ENCODE measurements at regions not wholly inside any gene's neighbourhood (a gene's known extent, or its start where the extent isn't known, plus 50 kb on each side); places are given as distances from the start of the nearest gene placed in this dataset.

- H3K36me3 ChIP-seq = no peaks in the 10 kb centered on the region
- no peak overlapping the region for H3K4me3 ChIP-seq
- no peak overlapping the region for H3K27ac ChIP-seq
- no peak for DNase-seq
- H3K4me1 ChIP-seq = no peaks in the 10 kb centered on the region
- TF ChIP-seq CTCF (IDR thresholded peaks at IDR 0.05 in 8 of 11, conservative IDR thresholded peaks at IDR 0.05 in 3 of 11) = no peak
- TF ChIP-seq POLR2A (IDR thresholded peaks at IDR 0.05) = no peak
- TF ChIP-seq POLR2AphosphoS5 (IDR thresholded peaks at IDR 0.05) = no peak
- no peaks in the 10 kb centered on the region for H3K9me3 ChIP-seq
- no peaks in the 10 kb centered on the region for H3K27me3 ChIP-seq (replicated peaks in 1 of 7)
- 48 to 76% (median 65%) methylated on average over 2 of the region's 2 CpGs for WGBS, 5 donors
- intact Hi-C loops (cut with DNase I; ENCODE audit: low total_unique reads) = no loop called here
Measured at GRCh38 chr11:130668751-130669150, 220.3 kb downstream of the ADAMTS15 start.

- Histone ChIP-seq H3K4me3 (no peak overlapping the region), H3K4me1 (no peaks in the 10 kb centered on the region), H3K36me3 (no peaks in the 10 kb centered on the region), H3K27me3 (replicated peaks in 1 of 7) (peaks cover 0 to 1% (median 0%) of the 10 kb centered on the region in 7 donors), H3K9me3 (no peaks in the 10 kb centered on the region), H3K27ac (no peak overlapping the region)
- 91 to 95% (median 92%) methylated on average over 6 of the region's 6 CpGs for WGBS, 5 donors
- intact Hi-C loops (cut with DNase I; ENCODE audit: low total_unique reads) = no loop called here
- TF ChIP-seq POLR2A (IDR thresholded peaks at IDR 0.05) (no peak), CTCF (IDR thresholded peaks at IDR 0.05 in 8 of 11, conservative IDR thresholded peaks at IDR 0.05 in 3 of 11) (no peak), POLR2AphosphoS5 (IDR thresholded peaks at IDR 0.05) (no peak)
- no peak for DNase-seq
Measured at GRCh38 chr11:130670200-130670599, 221.8 kb downstream of the ADAMTS15 start.

- no peak for TF ChIP-seq CTCF (IDR thresholded peaks at IDR 0.05 in 8 of 11, conservative IDR thresholded peaks at IDR 0.05 in 3 of 11)
- TF ChIP-seq POLR2A (IDR thresholded peaks at IDR 0.05) = no peak
- TF ChIP-seq POLR2AphosphoS5 (IDR thresholded peaks at IDR 0.05) = no peak
- no peak overlapping the region for H3K27ac ChIP-seq
- WGBS, 5 donors = 70 to 84% (median 78%) methylated on average over 13 to 14 of the region's 14 CpGs
Measured at GRCh38 chr11:130671801-130672700, 223.6 kb downstream of the ADAMTS15 start.

GRCh38 chr11:130672911-130673310 is 224.5 kb downstream of the ADAMTS15 start:
- no peak for TF ChIP-seq POLR2A (IDR thresholded peaks at IDR 0.05)
- TF ChIP-seq CTCF (IDR thresholded peaks at IDR 0.05 in 8 of 11, conservative IDR thresholded peaks at IDR 0.05 in 3 of 11) = no peak
- TF ChIP-seq POLR2AphosphoS5 (IDR thresholded peaks at IDR 0.05) = no peak
- intact Hi-C loops (cut with DNase I; ENCODE audit: low total_unique reads) = no loop called here
- 62 to 87% (median 85%) methylated on average over 5 of the region's 5 CpGs for WGBS, 5 donors
- Histone ChIP-seq H3K4me3 (no peak overlapping the region), H3K36me3 (no peaks in the 10 kb centered on the region), H3K9me3 (peaks cover 0 to 9% (median 4%) of the 10 kb centered on the region in 8 donors), H3K27ac (no peak overlapping the region), H3K27me3 (replicated peaks in 1 of 7) (peaks cover 0 to 8% (median 0%) of the 10 kb centered on the region in 7 donors), H3K4me1 (no peaks in the 10 kb centered on the region)
- DNase-seq = no peak

More at GRCh38 chr11:130671801-130672700, 223.6 kb downstream of the ADAMTS15 start:
- H3K36me3 ChIP-seq = no peaks in the 10 kb centered on the region
- peaks cover 0 to 8% (median 0%) of the 10 kb centered on the region in 7 donors for H3K27me3 ChIP-seq (replicated peaks in 1 of 7)
- intact Hi-C loops (cut with DNase I; ENCODE audit: low total_unique reads) = no loop called here
- no peak for DNase-seq
- H3K9me3 ChIP-seq = peaks cover 0 to under 1% (median 0%) of the 10 kb centered on the region in 8 donors
- no peak overlapping the region for H3K4me3 ChIP-seq
- H3K4me1 ChIP-seq = no peaks in the 10 kb centered on the region

Measured in spleen (tissue), 11 donors.